ENCODE measurements at regions not wholly inside any gene's neighbourhood (a gene's known extent, or its start where the extent isn't known, plus 50 kb on each side); places are given as distances from the start of the nearest gene placed in this dataset.

DNA sequence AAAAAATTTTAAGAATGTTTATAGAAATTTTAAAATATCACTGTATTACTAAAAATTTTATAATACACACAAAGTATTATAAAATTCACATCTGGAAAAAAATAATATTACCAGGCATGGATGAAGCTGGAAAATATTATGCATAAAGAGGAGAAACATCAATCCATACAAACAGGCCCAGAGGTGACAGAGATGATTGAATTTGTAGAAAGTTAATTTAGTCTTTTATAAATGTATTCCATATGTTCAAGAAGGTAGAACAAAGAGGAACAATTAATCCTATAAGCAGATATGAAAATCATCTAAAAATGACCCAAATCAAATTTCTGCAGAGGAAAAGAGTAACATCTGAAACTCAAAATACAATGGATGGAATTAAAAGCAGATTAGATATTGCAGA, 605.2 kb upstream of the CELF4 start:
- no peak for TF ChIP-seq ZNF274 (IDR thresholded peaks at IDR 0.05; ENCODE audit: low read depth, low read length)
- TF ChIP-seq SUZ12 (IDR thresholded peaks at IDR 0.05; ENCODE audit: extremely low read depth, insufficient read depth, insufficient read length): no peak
- TF ChIP-seq YY1 (IDR thresholded peaks at IDR 0.05; ENCODE audit: insufficient read depth, insufficient read length): no peak

Measured in NT2/D1 (cell line).